ENCODE measurements at regions not wholly inside any gene's neighbourhood (a gene's known extent, or its start where the extent isn't known, plus 50 kb on each side); places are given as distances from the start of the nearest gene placed in this dataset.

DNA sequence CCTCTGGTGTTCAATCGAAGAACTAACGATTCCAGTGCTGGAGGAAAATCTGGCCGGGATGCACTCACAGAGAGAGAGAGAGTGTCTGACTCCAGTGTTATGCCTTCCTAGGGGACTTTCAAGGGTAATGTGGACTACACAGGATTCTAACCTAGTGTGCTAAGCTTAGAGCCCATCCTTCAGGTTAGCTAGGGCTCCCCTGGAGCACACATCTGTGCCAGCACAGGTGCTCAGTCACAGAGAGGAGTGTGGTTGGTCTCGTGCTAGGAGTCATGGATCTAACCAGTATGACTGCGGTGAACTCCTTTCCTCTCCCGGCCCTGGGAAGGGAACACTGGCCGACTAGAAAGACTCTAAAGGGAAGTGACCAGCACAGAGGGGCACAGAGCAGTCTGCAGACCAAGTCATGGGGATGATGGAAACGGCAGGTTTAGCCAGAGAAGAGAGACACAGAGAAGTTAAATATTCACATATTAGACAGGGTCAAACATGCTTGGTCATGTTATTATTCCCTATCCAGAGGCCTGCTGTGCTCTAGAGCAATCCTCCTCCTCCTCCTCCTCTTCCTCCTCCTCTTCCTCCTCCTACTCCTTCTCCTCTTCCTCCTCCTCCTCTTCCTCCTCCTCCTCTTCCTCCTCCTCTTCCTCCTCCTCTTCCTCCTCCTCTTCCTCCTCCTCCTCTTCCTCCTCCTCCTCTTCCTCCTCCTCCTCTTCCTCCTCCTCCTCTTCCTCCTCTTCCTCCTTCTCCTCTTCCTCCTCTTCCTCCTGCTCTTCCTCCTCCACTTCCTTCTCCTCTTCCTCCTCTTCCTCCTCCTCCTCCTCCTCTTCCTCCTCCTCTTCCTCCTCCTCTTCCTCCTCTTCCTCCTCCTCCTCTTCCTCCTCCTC, 280.3 kb downstream of the XXYLT1 start:
- H3K4me1 ChIP-seq (ENCODE audit: control insufficient read depth in 1 of 2, insufficient read depth in 2 of 2, low read depth in 1 of 2, low read length in 1 of 2) = no peaks in the 10 kb centered on the region; a peak in 2 of 4 replicates
- DNase-seq = no peak
- no peak overlapping the region for H3K4me3 ChIP-seq (ENCODE audit: low read depth in 2 of 2, low read length in 1 of 2)
- no peaks in the 10 kb centered on the region for H3K79me2 ChIP-seq (ENCODE audit: insufficient read depth)
- no peak overlapping the region for H3K4me2 ChIP-seq
- H3K9me2 ChIP-seq = no peaks in the 10 kb centered on the region
- CTCF ChIA-PET = interaction anchor here (1.3 kb wide), 1 partner anchor 35 kb away, joined by 3 read pairs; no protein-coding TSS in a partner anchor
- TF ChIP-seq, protein P1, sequence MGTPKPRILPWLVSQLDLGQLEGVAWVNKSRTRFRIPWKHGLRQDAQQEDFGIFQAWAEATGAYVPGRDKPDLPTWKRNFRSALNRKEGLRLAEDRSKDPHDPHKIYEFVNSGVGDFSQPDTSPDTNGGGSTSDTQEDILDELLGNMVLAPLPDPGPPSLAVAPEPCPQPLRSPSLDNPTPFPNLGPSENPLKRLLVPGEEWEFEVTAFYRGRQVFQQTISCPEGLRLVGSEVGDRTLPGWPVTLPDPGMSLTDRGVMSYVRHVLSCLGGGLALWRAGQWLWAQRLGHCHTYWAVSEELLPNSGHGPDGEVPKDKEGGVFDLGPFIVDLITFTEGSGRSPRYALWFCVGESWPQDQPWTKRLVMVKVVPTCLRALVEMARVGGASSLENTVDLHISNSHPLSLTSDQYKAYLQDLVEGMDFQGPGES (IDR thresholded peaks at IDR 0.05; ENCODE audit: low read depth, low read length) = no peak
- TF ChIP-seq, protein P2, sequence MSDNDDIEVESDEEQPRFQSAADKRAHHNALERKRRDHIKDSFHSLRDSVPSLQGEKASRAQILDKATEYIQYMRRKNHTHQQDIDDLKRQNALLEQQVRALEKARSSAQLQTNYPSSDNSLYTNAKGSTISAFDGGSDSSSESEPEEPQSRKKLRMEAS (IDR thresholded peaks at IDR 0.05; ENCODE audit: low read depth) = no peak
- TF ChIP-seq POLR2AphosphoS5 (IDR thresholded peaks at IDR 0.05; ENCODE audit: low read depth, low read length) (no peak), MEF2A (IDR thresholded peaks at IDR 0.05; ENCODE audit: borderline replicate concordance, low read depth) (no peak), TAF1 (IDR thresholded peaks at IDR 0.05; ENCODE audit: borderline replicate concordance, low read depth, low read length) (no peak), RXRA (IDR thresholded peaks at IDR 0.05; ENCODE audit: borderline replicate concordance, low read depth) (no peak), MXI1 (IDR thresholded peaks at IDR 0.05; ENCODE audit: low read depth, low read length) (no peak), NRF1 (IDR thresholded peaks at IDR 0.05; ENCODE audit: low read depth, low read length) (no peak), SIN3A (IDR thresholded peaks at IDR 0.05; ENCODE audit: borderline replicate concordance, low read depth, low read length) (no peak)
- TF ChIP-seq, protein P3, sequence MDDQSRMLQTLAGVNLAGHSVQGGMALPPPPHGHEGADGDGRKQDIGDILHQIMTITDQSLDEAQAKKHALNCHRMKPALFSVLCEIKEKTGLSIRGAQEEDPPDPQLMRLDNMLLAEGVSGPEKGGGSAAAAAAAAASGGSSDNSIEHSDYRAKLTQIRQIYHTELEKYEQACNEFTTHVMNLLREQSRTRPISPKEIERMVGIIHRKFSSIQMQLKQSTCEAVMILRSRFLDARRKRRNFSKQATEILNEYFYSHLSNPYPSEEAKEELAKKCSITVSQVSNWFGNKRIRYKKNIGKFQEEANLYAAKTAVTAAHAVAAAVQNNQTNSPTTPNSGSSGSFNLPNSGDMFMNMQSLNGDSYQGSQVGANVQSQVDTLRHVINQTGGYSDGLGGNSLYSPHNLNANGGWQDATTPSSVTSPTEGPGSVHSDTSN (IDR thresholded peaks at IDR 0.05) = no peak
- TF ChIP-seq, protein P4, sequence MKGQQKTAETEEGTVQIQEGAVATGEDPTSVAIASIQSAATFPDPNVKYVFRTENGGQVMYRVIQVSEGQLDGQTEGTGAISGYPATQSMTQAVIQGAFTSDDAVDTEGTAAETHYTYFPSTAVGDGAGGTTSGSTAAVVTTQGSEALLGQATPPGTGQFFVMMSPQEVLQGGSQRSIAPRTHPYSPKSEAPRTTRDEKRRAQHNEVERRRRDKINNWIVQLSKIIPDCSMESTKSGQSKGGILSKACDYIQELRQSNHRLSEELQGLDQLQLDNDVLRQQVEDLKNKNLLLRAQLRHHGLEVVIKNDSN (IDR thresholded peaks at IDR 0.05; ENCODE audit: borderline replicate concordance, low read depth) = no peak
- TF ChIP-seq, protein P5, sequence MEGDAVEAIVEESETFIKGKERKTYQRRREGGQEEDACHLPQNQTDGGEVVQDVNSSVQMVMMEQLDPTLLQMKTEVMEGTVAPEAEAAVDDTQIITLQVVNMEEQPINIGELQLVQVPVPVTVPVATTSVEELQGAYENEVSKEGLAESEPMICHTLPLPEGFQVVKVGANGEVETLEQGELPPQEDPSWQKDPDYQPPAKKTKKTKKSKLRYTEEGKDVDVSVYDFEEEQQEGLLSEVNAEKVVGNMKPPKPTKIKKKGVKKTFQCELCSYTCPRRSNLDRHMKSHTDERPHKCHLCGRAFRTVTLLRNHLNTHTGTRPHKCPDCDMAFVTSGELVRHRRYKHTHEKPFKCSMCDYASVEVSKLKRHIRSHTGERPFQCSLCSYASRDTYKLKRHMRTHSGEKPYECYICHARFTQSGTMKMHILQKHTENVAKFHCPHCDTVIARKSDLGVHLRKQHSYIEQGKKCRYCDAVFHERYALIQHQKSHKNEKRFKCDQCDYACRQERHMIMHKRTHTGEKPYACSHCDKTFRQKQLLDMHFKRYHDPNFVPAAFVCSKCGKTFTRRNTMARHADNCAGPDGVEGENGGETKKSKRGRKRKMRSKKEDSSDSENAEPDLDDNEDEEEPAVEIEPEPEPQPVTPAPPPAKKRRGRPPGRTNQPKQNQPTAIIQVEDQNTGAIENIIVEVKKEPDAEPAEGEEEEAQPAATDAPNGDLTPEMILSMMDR (IDR thresholded peaks at IDR 0.05) = no peak
- WGBS (ENCODE audit: low lambda C conversion rate) = 82% methylated on average over 8 of the region's 8 CpGs
- H4K20me1 ChIP-seq (ENCODE audit: insufficient read depth) = no peaks in the 10 kb centered on the region
- H3K27ac ChIP-seq (ENCODE audit: low read depth in 2 of 2, low read length in 1 of 2) = no peak overlapping the region
- no peaks in the 10 kb centered on the region for H3K36me3 ChIP-seq (replicated peaks in 1 of 2; ENCODE audit: control insufficient read depth in 1 of 2, insufficient read depth in 2 of 2, low read length in 1 of 2)
- H2AFZ ChIP-seq (ENCODE audit: low read depth) = no peak overlapping the region
- H3K27me3 ChIP-seq (ENCODE audit: insufficient read depth) = no peaks in the 10 kb centered on the region
- H3K9ac ChIP-seq = no peak overlapping the region
- peaks cover 4% of the 10 kb centered on the region for H3F3A ChIP-seq (replicated peaks; ENCODE audit: insufficient read depth)
- H3K9me3 ChIP-seq = no peaks in the 10 kb centered on the region
- POLR2A ChIA-PET = no interaction called here
